ENCODE measurements at regions not wholly inside any gene's neighbourhood (a gene's known extent, or its start where the extent isn't known, plus 50 kb on each side); places are given as distances from the start of the nearest gene placed in this dataset.

GRCh38 chr2:138974651-138975050 is 194.5 kb upstream of the NXPH2 start:
- ATAC-seq (no peak), DNase-seq (no peak)
- Mint-ChIP-seq H3K4me1 (ENCODE audit: low read depth) (no peaks in the 10 kb centered on the region), H3K27me3 (ENCODE audit: low read depth) (no peaks in the 10 kb centered on the region), H3K9me3 (ENCODE audit: insufficient read depth) (peaks cover 12% of the 10 kb centered on the region), H3K4me3 (no peak overlapping the region), H3K27ac (no peak overlapping the region), H3K36me3 (ENCODE audit: low read depth) (no peaks in the 10 kb centered on the region)
- ChIA-PET POLR2A (no interaction called here), CTCF (interaction anchor here (0.7 kb wide), 1 partner anchor 90 kb away, joined by 3 read pairs; no protein-coding TSS in a partner anchor)

DNA sequence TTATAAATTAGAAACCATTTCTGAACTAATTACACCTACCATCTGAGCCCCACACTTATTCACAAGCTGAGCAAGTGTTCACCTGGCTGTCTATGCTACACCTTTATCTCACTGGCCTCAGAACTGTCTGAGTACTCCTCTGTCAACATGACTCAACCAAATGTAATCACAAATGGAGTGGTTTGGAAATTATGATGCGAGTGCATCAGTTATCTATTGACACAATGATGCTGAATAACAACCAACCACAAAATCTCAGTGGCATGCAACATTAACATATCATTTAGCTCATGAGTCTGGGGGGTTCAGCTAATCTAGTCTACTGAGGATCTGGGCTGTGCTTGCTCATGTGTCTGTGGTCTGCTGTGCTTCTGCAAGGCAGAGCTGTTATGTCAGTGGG is 184.2 kb upstream of the NXPH2 start:
- CTCF ChIA-PET, result no interaction called here
- ATAC-seq, result no peak
- no peak overlapping the region for H3K27ac Mint-ChIP-seq
- POLR2A ChIA-PET, result no interaction called here
- H3K27me3 Mint-ChIP-seq (ENCODE audit: low read depth), result no peaks in the 10 kb centered on the region
- H3K4me3 Mint-ChIP-seq, result no peak overlapping the region
- no peak for DNase-seq
- H3K9me3 Mint-ChIP-seq (ENCODE audit: insufficient read depth), result peaks cover 5% of the 10 kb centered on the region
- no peaks in the 10 kb centered on the region for H3K4me1 Mint-ChIP-seq (ENCODE audit: low read depth)
- H3K36me3 Mint-ChIP-seq (ENCODE audit: low read depth), result no peaks in the 10 kb centered on the region

- DNase-seq (no peak), ATAC-seq (no peak)
- no peak overlapping the region for H3K27ac Mint-ChIP-seq
- H3K27me3 Mint-ChIP-seq (ENCODE audit: low read depth), result no peaks in the 10 kb centered on the region
- peaks cover 5% of the 10 kb centered on the region for H3K9me3 Mint-ChIP-seq (ENCODE audit: insufficient read depth)
- H3K4me3 Mint-ChIP-seq, result no peak overlapping the region
- no peaks in the 10 kb centered on the region for H3K4me1 Mint-ChIP-seq (ENCODE audit: low read depth)
- POLR2A ChIA-PET, result no interaction called here
- CTCF ChIA-PET, result no interaction called here
- no peaks in the 10 kb centered on the region for H3K36me3 Mint-ChIP-seq (ENCODE audit: low read depth)
Measured at GRCh38 chr2:138962686-138963085, 182.5 kb upstream of the NXPH2 start.

- Mint-ChIP-seq H3K4me1 (ENCODE audit: low read depth) (no peaks in the 10 kb centered on the region), H3K27me3 (ENCODE audit: low read depth) (no peaks in the 10 kb centered on the region), H3K27ac (no peak overlapping the region), H3K4me3 (no peak overlapping the region), H3K36me3 (ENCODE audit: low read depth) (no peaks in the 10 kb centered on the region), H3K9me3 (ENCODE audit: insufficient read depth) (peaks cover 5% of the 10 kb centered on the region)
- no peak for ATAC-seq
- CTCF ChIA-PET, result no interaction called here
- DNase-seq, result no peak
- POLR2A ChIA-PET, result no interaction called here
Measured at GRCh38 chr2:138960191-138960590, 180.0 kb upstream of the NXPH2 start.

DNA sequence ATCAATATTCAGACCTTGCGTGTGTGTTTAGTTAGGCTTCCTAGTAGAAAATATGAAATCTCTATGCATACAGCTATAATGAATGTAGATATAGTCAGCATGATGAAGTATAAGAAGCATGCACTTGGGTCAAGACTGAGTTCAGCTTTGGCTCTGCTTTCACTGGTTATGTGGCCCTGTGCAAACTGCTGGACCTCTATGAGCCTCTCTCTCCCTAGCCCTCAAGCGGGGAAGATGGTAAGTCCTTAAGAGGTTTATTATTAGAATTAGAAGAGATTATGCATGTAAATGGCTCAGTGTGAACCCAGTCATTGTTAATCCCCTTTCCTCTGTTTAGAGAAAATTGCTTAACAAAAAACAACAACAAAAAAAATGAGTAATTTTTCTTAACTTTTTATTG is 178.8 kb upstream of the NXPH2 start:
- Mint-ChIP-seq H3K9me3 (ENCODE audit: insufficient read depth) (peaks cover 5% of the 10 kb centered on the region), H3K4me3 (no peak overlapping the region), H3K27me3 (ENCODE audit: low read depth) (no peaks in the 10 kb centered on the region), H3K4me1 (ENCODE audit: low read depth) (no peaks in the 10 kb centered on the region), H3K36me3 (ENCODE audit: low read depth) (no peaks in the 10 kb centered on the region), H3K27ac (no peak overlapping the region)
- ATAC-seq, result no peak
- DNase-seq, result no peak
- CTCF ChIA-PET, result no interaction called here
- POLR2A ChIA-PET, result no interaction called here

DNA sequence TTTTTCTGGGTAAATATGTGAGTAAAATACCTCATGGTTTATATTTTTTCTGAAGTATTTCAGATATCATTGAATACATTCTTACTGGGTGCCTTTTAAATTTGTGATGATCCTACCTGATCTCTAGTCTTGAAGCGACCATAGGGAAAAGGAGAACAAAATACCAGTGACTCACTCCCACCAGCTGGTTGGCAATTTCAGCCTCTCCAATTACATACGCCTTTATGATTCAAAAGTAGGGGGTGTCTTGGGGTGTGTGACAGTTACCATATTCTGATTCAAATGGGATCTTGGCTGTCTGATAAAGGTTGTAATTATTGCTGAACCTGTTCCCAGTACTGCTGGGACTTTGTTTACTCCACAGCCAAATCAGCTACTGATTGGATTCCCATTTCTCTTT is 175.9 kb upstream of the NXPH2 start:
- no peak overlapping the region for H3K27ac Mint-ChIP-seq
- POLR2A ChIA-PET, result no interaction called here

DNA sequence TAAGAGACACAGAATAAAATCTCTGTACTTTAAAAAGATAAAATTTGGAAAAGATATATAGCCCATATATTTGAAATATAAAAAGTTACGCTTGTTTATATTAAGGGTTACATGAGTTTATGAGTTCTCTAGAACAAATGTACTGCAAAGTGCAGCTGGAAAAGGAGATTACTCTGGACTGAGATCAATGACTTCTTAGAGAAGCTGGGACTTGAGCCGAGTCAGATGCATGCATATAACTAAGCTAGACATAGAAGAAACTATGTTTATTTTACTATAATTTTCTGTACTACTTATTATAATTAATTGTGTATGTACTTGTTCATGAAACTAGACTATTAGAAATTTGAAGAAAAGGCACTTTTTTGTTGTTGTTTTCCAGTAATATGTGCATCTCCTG is 170.3 kb upstream of the NXPH2 start:
- ATAC-seq (no peak), DNase-seq (no peak)
- H3K4me3 Mint-ChIP-seq, result no peak overlapping the region
- ChIA-PET POLR2A (no interaction called here), CTCF (no interaction called here)
- H3K27ac Mint-ChIP-seq, result no peak overlapping the region
- H3K36me3 Mint-ChIP-seq (ENCODE audit: low read depth), result no peaks in the 10 kb centered on the region
- H3K4me1 Mint-ChIP-seq (ENCODE audit: low read depth), result no peaks in the 10 kb centered on the region
- no peaks in the 10 kb centered on the region for H3K9me3 Mint-ChIP-seq (ENCODE audit: insufficient read depth)
- no peaks in the 10 kb centered on the region for H3K27me3 Mint-ChIP-seq (ENCODE audit: low read depth)

More for the DNA sequence above, 175.9 kb upstream of the NXPH2 start:
- Mint-ChIP-seq H3K9me3 (ENCODE audit: insufficient read depth) (peaks cover 5% of the 10 kb centered on the region), H3K4me1 (ENCODE audit: low read depth) (no peaks in the 10 kb centered on the region), H3K36me3 (ENCODE audit: low read depth) (no peaks in the 10 kb centered on the region), H3K4me3 (no peak overlapping the region), H3K27me3 (ENCODE audit: low read depth) (no peaks in the 10 kb centered on the region)
- DNase-seq (no peak), ATAC-seq (no peak)
- CTCF ChIA-PET, result no interaction called here

- no peaks in the 10 kb centered on the region for H3K9me3 Mint-ChIP-seq (ENCODE audit: insufficient read depth)
- no peak for ATAC-seq
- H3K4me3 Mint-ChIP-seq, result no peak overlapping the region
- no peaks in the 10 kb centered on the region for H3K27me3 Mint-ChIP-seq (ENCODE audit: low read depth)
- DNase-seq, result no peak
- ChIA-PET POLR2A (no interaction called here), CTCF (no interaction called here)
- no peak overlapping the region for H3K27ac Mint-ChIP-seq
- H3K4me1 Mint-ChIP-seq (ENCODE audit: low read depth), result no peaks in the 10 kb centered on the region
- no peaks in the 10 kb centered on the region for H3K36me3 Mint-ChIP-seq (ENCODE audit: low read depth)
Measured at GRCh38 chr2:138949517-138949916, 169.3 kb upstream of the NXPH2 start.

- no peak overlapping the region for H3K27ac Mint-ChIP-seq
- no peak overlapping the region for H3K4me3 Mint-ChIP-seq
- no peaks in the 10 kb centered on the region for H3K27me3 Mint-ChIP-seq (ENCODE audit: low read depth)
- H3K9me3 Mint-ChIP-seq (ENCODE audit: insufficient read depth), result no peaks in the 10 kb centered on the region
- ChIA-PET POLR2A (no interaction called here), CTCF (no interaction called here)
- no peak for DNase-seq
- H3K36me3 Mint-ChIP-seq (ENCODE audit: low read depth), result no peaks in the 10 kb centered on the region
- no peaks in the 10 kb centered on the region for H3K4me1 Mint-ChIP-seq (ENCODE audit: low read depth)
- ATAC-seq, result no peak
Measured at GRCh38 chr2:138948070-138948539, 167.9 kb upstream of the NXPH2 start.

DNA sequence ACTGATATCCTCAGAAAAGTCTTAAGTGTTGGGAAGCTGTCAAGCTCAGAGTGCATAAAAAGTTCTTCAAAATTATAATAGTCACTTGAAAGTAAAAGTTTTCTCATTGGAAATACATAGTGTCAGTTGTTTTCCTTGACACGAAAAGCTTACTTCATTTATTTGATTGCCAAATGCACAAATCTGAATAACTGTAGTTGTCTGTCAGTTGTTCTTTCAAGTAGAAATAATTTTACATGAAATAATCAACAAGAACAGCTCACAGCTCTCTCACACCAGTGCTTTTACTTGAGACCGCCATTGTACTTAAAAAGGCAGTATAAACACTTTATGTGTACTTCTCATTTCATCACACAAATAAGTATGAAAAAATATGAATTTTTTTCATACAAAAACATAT is 163.3 kb upstream of the NXPH2 start:
- DNase-seq, result no peak
- Mint-ChIP-seq H3K9me3 (ENCODE audit: insufficient read depth) (no peaks in the 10 kb centered on the region), H3K36me3 (ENCODE audit: low read depth) (no peaks in the 10 kb centered on the region), H3K4me1 (ENCODE audit: low read depth) (no peaks in the 10 kb centered on the region), H3K27ac (no peak overlapping the region), H3K4me3 (no peak overlapping the region), H3K27me3 (ENCODE audit: low read depth) (no peaks in the 10 kb centered on the region)
- ATAC-seq, result no peak
- POLR2A ChIA-PET, result no interaction called here
- CTCF ChIA-PET, result no interaction called here

- ATAC-seq (no peak), DNase-seq (no peak)
- no peak overlapping the region for H3K4me3 Mint-ChIP-seq
- no peaks in the 10 kb centered on the region for H3K36me3 Mint-ChIP-seq (ENCODE audit: low read depth)
- POLR2A ChIA-PET, result no interaction called here
- CTCF ChIA-PET, result no interaction called here
- H3K27me3 Mint-ChIP-seq (ENCODE audit: low read depth), result no peaks in the 10 kb centered on the region
- H3K4me1 Mint-ChIP-seq (ENCODE audit: low read depth), result no peaks in the 10 kb centered on the region
- no peaks in the 10 kb centered on the region for H3K9me3 Mint-ChIP-seq (ENCODE audit: insufficient read depth)
- H3K27ac Mint-ChIP-seq, result no peak overlapping the region
Measured at GRCh38 chr2:138942466-138942865, 162.3 kb upstream of the NXPH2 start.

- ChIA-PET POLR2A (no interaction called here), CTCF (no interaction called here)
- H3K27me3 Mint-ChIP-seq (ENCODE audit: low read depth), result no peaks in the 10 kb centered on the region
- H3K36me3 Mint-ChIP-seq (ENCODE audit: low read depth), result no peaks in the 10 kb centered on the region
- H3K27ac Mint-ChIP-seq, result no peak overlapping the region
- DNase-seq (no peak), ATAC-seq (no peak)
- no peaks in the 10 kb centered on the region for H3K9me3 Mint-ChIP-seq (ENCODE audit: insufficient read depth)
- H3K4me3 Mint-ChIP-seq, result no peak overlapping the region
- no peaks in the 10 kb centered on the region for H3K4me1 Mint-ChIP-seq (ENCODE audit: low read depth)
Measured at GRCh38 chr2:138931284-138932256, 151.4 kb upstream of the NXPH2 start.

DNA sequence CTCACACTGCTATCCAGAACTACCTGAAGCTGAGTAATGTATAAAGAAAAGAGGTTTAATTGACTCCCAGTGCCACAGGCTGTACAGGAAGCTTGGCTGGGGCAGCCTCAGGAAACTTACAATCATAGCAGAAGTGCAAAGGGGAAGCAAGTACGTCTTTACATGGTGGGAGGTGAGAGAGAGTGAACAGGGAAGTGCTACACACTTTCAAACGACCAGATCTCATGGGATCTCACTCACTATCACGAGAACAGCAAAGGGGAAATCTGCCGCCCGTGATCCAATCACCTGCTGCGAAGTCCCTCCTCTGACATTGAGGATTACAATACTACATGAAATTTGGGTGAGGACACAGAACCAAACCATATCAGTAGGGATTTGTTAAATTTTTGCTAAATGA is 150.4 kb upstream of the NXPH2 start:
- Mint-ChIP-seq H3K27me3 (ENCODE audit: low read depth) (no peaks in the 10 kb centered on the region), H3K9me3 (ENCODE audit: insufficient read depth) (no peaks in the 10 kb centered on the region), H3K4me3 (no peak overlapping the region), H3K36me3 (ENCODE audit: low read depth) (no peaks in the 10 kb centered on the region), H3K27ac (no peak overlapping the region), H3K4me1 (ENCODE audit: low read depth) (no peaks in the 10 kb centered on the region)
- CTCF ChIA-PET, result no interaction called here
- DNase-seq (no peak), ATAC-seq (no peak)
- POLR2A ChIA-PET, result no interaction called here
